Stimulated activated naive CD4-positive, alpha-beta T cell (primary cell): ENCODE measurements at regions not wholly inside any gene's neighbourhood (a gene's known extent, or its start where the extent isn't known, plus 50 kb on each side); places are given as distances from the start of the nearest gene placed in this dataset.

Experiments used
- DNase-seq, 6 experiments: peaks; one replicate each; lab custom pipeline; 2025; lab: John Stamatoyannopoulos, UW

- DNase-seq, result no peak
Measured at GRCh38 chr12:93043192-93043876, 114.2 kb upstream of the EEA1 start.

- DNase-seq, result no peak
Measured at GRCh38 chr12:93043877-93044209, 114.7 kb upstream of the EEA1 start.

GRCh38 chr12:93047118-93047517, 118.0 kb upstream of the EEA1 start:
- no peak for DNase-seq

- peak in 2 of 6 experiments; percentile 4 to 5 for DNase-seq
Measured at GRCh38 chr12:93048656-93049055, 119.6 kb upstream of the EEA1 start.

- DNase-seq, result no peak
Measured at GRCh38 chr12:93050026-93050747, 121.1 kb upstream of the EEA1 start.

GRCh38 chr12:93050748-93051081, 121.6 kb upstream of the EEA1 start:
- DNase-seq, result no peak

- no peak for DNase-seq
Measured at GRCh38 chr12:93054021-93054420, 124.9 kb upstream of the EEA1 start.

- DNase-seq, result no peak
Measured at GRCh38 chr12:93055221-93055620, 126.1 kb upstream of the EEA1 start.

- DNase-seq, result no peak
Measured at GRCh38 chr12:93056971-93057535, 128.0 kb upstream of the EEA1 start.

- no peak for DNase-seq
Measured at GRCh38 chr12:93058280-93058679, 129.2 kb upstream of the EEA1 start.

GRCh38 chr12:93059288-93059687, 130.2 kb upstream of the EEA1 start:
- DNase-seq, result no peak

GRCh38 chr12:93059925-93060665, 131.0 kb upstream of the EEA1 start:
- DNase-seq, result no peak

GRCh38 chr12:93060666-93061472, 131.8 kb upstream of the EEA1 start:
- no peak for DNase-seq

GRCh38 chr12:93061473-93062419, 132.7 kb upstream of the EEA1 start:
- DNase-seq, result no peak

- no peak for DNase-seq
Measured at GRCh38 chr12:93065896-93066295, 136.8 kb upstream of the EEA1 start.

GRCh38 chr12:93072340-93072739, 143.2 kb upstream of the EEA1 start:
- no peak for DNase-seq

- DNase-seq, result no peak
Measured at GRCh38 chr12:93073324-93073723, 144.2 kb upstream of the EEA1 start.

- no peak for DNase-seq
Measured at GRCh38 chr12:93078059-93078458, 149.0 kb upstream of the EEA1 start.

GRCh38 chr12:93078577-93078976, 149.5 kb upstream of the EEA1 start:
- DNase-seq, result no peak

- DNase-seq, result no peak
Measured at GRCh38 chr12:93079271-93079670, 150.2 kb upstream of the EEA1 start.

- no peak for DNase-seq
Measured at GRCh38 chr12:93079976-93080375, 150.9 kb upstream of the EEA1 start.
